HepG2 (cell line): ENCODE measurements at regions not wholly inside any gene's neighbourhood (a gene's known extent, or its start where the extent isn't known, plus 50 kb on each side); places are given as distances from the start of the nearest gene placed in this dataset.

Experiments
- POLR2A ChIP-seq, 2 experiments: IDR thresholded peaks; 2 replicates each; pipeline ENCODE4 v1.6.1; 2011; ENCODE audit warnings: low read depth in 2 of 2, low read length in 2 of 2, mild to moderate bottlenecking in 1 of 2, moderate library complexity in 1 of 2; ENCODE audit not compliant: insufficient read depth in 1 of 2
- TARDBP ChIP-seq: sonication (generic); formaldehyde crosslinking; IDR thresholded peaks from 2 replicates; pipeline ENCODE4 v1.8.0; 2022; ENCODE audit warnings: mild to moderate bottlenecking, missing genetic modification reagents
- TF ChIP-seq, protein P1 (sequence below): sonication (generic); formaldehyde crosslinking; IDR thresholded peaks from 2 replicates; pipeline ENCODE4 v1.4.0; 2020; ENCODE audit warnings: missing genetic modification reagents, mild to moderate bottlenecking, borderline replicate concordance

DNA sequence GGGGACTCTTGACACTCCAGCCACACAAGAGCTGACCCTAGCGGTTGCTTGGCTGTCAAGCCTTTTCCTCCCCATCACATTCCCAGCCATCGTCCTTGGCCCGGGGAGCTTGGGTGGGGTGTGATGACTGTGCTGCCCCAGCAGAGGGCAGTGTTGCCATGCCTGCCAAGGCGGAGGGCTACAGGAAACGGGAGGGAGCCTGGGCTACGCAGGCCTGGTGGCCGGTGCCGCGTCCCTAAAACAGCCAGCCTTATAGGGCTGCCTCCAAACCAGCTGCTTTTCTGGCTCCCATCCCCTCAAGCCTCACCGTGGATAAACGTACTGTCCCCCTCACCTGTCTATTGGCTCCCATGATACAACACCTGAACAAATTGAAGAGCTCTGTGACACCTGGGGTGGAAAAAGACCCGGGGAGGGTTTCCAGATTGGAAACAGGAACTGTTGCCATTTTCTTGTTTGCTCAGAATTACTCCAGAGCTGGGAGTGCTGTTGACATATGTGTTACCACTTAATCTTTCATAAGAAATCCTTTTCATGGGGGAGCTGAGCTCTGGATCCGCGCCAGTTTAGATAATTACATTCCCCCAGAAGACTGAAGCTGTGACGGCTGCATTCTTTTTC, 72.8 kb upstream of the ASTN2 start:
- peak; percentile 56 for TF ChIP-seq TARDBP (CRISPR knock-in tag)
- TF ChIP-seq POLR2A (IDR thresholded peaks at IDR 0.05; ENCODE audit: insufficient read depth in 1 of 2, low read depth in 2 of 2, low read length in 2 of 2): no peak
- TF ChIP-seq, protein P1, sequence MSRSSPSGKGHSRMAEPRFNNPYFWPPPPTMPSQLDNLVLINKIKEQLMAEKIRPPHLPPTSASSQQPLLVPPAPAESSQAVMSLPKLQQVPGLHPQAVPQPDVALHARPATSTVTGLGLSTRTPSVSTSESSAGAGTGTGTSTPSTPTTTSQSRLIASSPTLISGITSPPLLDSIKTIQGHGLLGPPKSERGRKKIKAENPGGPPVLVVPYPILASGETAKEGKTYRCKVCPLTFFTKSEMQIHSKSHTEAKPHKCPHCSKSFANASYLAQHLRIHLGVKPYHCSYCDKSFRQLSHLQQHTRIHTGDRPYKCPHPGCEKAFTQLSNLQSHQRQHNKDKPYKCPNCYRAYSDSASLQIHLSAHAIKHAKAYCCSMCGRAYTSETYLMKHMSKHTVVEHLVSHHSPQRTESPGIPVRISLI: peak; percentile 53; the same call in 1 of the 2 replicates
